K562 (cell line): ENCODE measurements at regions not wholly inside any gene's neighbourhood (a gene's known extent, or its start where the extent isn't known, plus 50 kb on each side); places are given as distances from the start of the nearest gene placed in this dataset.
A peak's percentile ranks its signal among the peaks of the same experiment; 100 is the strongest.
"Not testable (repeated sequence)": the region's sequence is repeated elsewhere in the genome, so short reads cannot be mapped to it uniquely, and the experiment has no call there.

Source experiments
- ATAC-seq: fragments of 200-7000 bp; cut with Tn5 transposase; 3 replicates; pipeline ENCODE4 v1.9.1; 2020; ENCODE audit warnings: moderate library complexity
- BruUV-seq: library from RNA; stranded (reverse); fragments of 400-500 nt; replicated peaks from 2 replicates; lab custom pipeline; 2021; lab: Mats Ljungman, UMichigan
- CTCF ChIA-PET: fragments of 300-600 bp; formaldehyde crosslinking; extraction: SDS; loops from one replicate; lab custom pipeline; 2021; ENCODE audit warnings: low intra/inter-chr PET ratio; lab: Yijun Ruan, JAX
- POLR2A ChIA-PET: fragments of 300-600, 350-650 bp; sonication (Branson Sonifier 250); formaldehyde crosslinking; extraction: SDS; loops from one replicate; lab custom pipeline; 2021; ENCODE audit warnings: antibody characterized with exemption, inconsistent platforms; lab: Yijun Ruan, JAX
- DNase-seq, 4 experiments: peaks; one replicate each; pipeline versions ENCODE4 v3.0.0 to v3.0.0-alpha.2; 2011 to 2018; ENCODE audit warnings: low spot score in 3 of 4, mixed read lengths in 3 of 4; ENCODE audit errors: extremely low read depth in 1 of 4
- FAIRE-seq: peaks from 2 replicates; lab custom pipeline; 2011; peaks lifted over from hg19 to GRCh38; lab: Jason Lieb, UNC
- H2AFZ ChIP-seq: 2 replicates; pipeline ENCODE4 v1.6.0; 2011; ENCODE audit warnings: low read depth, low read length, control low read depth, inconsistent platforms
- H3K27ac ChIP-seq: fragments of 200-600 bp; 3 replicates; pipeline ENCODE4 v1.8.0; 2011; ENCODE audit warnings: low read depth, mild to moderate bottlenecking, control low read depth, inconsistent platforms, low read length, moderate library complexity, mixed read lengths; ENCODE audit errors: extremely low read depth
- H3K27me3 ChIP-seq, 2 experiments: fragments of 300-600 bp in 1 of 2; 2 replicates in 1 of 2; 3 replicates in 1 of 2; pipeline versions ENCODE4 v1.6.0 to v1.8.0; 2011; ENCODE audit warnings: inconsistent platforms in 2 of 2, low read length in 2 of 2, mild to moderate bottlenecking in 1 of 2, mixed read lengths in 1 of 2, moderate library complexity in 1 of 2; ENCODE audit not compliant: control insufficient read depth in 2 of 2, insufficient read depth in 2 of 2
- H3K36me3 ChIP-seq: fragments of 300-600 bp; 3 replicates; pipeline ENCODE4 v1.8.0; 2011; ENCODE audit warnings: mild to moderate bottlenecking, low read length, inconsistent platforms; ENCODE audit not compliant: control insufficient read depth, insufficient read depth
- H3K4me1 ChIP-seq, 2 experiments: fragments of 200-600 bp in 1 of 2; replicated peaks in 1 of 2; 2 replicates in 1 of 2; 3 replicates in 1 of 2; pipeline versions ENCODE4 v1.5.1 to v1.8.0; 2011; ENCODE audit warnings: inconsistent platforms in 2 of 2, low read length in 2 of 2, mild to moderate bottlenecking in 1 of 2, mixed read lengths in 1 of 2, moderate library complexity in 1 of 2; ENCODE audit not compliant: control insufficient read depth in 2 of 2, insufficient read depth in 2 of 2
- H3K4me2 ChIP-seq: 2 replicates; pipeline ENCODE4 v1.6.1; 2011; ENCODE audit warnings: low read length, control low read depth, inconsistent platforms, mixed read lengths; ENCODE audit not compliant: insufficient read depth
- H3K4me3 ChIP-seq: fragments of 200-600 bp; sonication (generic), shearing (Covaris generic); 2 replicates; pipeline ENCODE4 v1.5.1; 2016; ENCODE audit warnings: control low read depth, inconsistent platforms
- H3K79me2 ChIP-seq: fragments of 200-600 bp; 3 replicates; pipeline ENCODE4 v1.8.0; 2011; ENCODE audit warnings: low read length, inconsistent platforms; ENCODE audit not compliant: control insufficient read depth, insufficient read depth
- H3K9ac ChIP-seq, 2 experiments: 2 replicates each; pipeline versions ENCODE4 v1.6.0 to v1.6.1; 2011; ENCODE audit warnings: low read depth in 2 of 2, low read length in 2 of 2, control low read depth in 1 of 2, inconsistent platforms in 1 of 2, mild to moderate bottlenecking in 1 of 2, mixed read lengths in 1 of 2; ENCODE audit not compliant: insufficient read depth in 1 of 2
- H3K9me1 ChIP-seq: one replicate; pipeline ENCODE4 v1.6.0; 2011; ENCODE audit warnings: inconsistent platforms, mild to moderate bottlenecking, low read length, moderate library complexity; ENCODE audit not compliant: control insufficient read depth, insufficient read depth
- H3K9me3 ChIP-seq: replicated peaks from 2 replicates; pipeline ENCODE4 v1.5.1; 2011; ENCODE audit warnings: low read depth, low read length, inconsistent platforms; ENCODE audit not compliant: control insufficient read depth, insufficient read depth
- H4K20me1 ChIP-seq: replicated peaks from 2 replicates; pipeline ENCODE4 v1.6.1; 2011; ENCODE audit warnings: low read length, inconsistent platforms, mixed read lengths; ENCODE audit not compliant: control insufficient read depth, insufficient read depth
- ZNF766 ChIP-seq: fragments of 200-800 bp; sonication (Bioruptor generic); conservative IDR thresholded peaks from 2 replicates; pipeline ENCODE4 v1.6.1; 2016; ENCODE audit warnings: missing genetic modification characterization, missing compliant biosample characterization
- WGBS: fragments of 100-300 bp; shearing (Covaris generic); methylation state at CpG from one replicate; pipeline ENCODE4 v1.1.6; 2016; ENCODE audit warnings: low coverage, mixed read lengths; ENCODE audit not compliant: insufficient coverage; ENCODE audit errors: missing lambda C conversion rate; 5-methylcytosine and 5-hydroxymethylcytosine counted together
- in situ Hi-C: fragments of 300-500 bp; cut with MboI; formaldehyde crosslinking; loops from 4 replicates; pipeline ENCODE4 v1.15.0; 2018; ENCODE audit warnings: inconsistent platforms, mixed read lengths
- intact Hi-C: fragments of 100-400 bp; cut with micrococcal nuclease; formaldehyde crosslinking; loops from 2 replicates; pipeline ENCODE4 v1.14.2; 2022
- TF ChIP-seq, protein P1 (sequence below): fragments of 450-650 bp; IDR thresholded peaks from 2 replicates; pipeline ENCODE4 v1.6.1; 2018; ENCODE audit not compliant: partially characterized antibody

DNA sequence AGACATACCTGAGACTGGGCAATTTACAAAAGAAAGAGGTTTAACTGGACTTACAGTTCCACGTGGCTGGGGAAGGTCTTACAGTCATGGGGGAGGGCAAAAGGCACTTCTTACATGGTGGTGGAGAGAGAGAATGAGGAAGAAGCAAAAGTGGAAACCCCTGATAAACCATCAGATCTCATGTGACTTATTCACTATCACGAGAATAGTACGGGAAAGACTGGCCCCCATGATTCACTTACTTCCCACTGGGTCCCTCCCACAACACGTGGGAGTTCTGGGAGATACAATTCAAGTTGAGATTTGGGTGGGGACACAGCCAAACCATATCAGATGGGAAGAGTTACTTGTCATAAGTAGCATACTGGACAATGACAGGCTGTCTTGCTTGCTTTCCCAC is 62.6 kb upstream of the ZNG1B start:
- intact Hi-C loops, H4K20me1 ChIP-seq, H3K27ac ChIP-seq, H3K36me3 ChIP-seq, CTCF ChIA-PET, H3K9me3 ChIP-seq, H3K9ac ChIP-seq, DNase-seq, H3K4me3 ChIP-seq, H3K27me3 ChIP-seq, H3K4me2 ChIP-seq, H3K4me1 ChIP-seq, H3K9me1 ChIP-seq, H3K79me2 ChIP-seq, H2AFZ ChIP-seq, BruUV-seq, ATAC-seq, POLR2A ChIA-PET, FAIRE-seq: not testable (repeated sequence)
- in situ Hi-C loops: loop anchor here (5.0 kb wide), 2 partner anchors 168 to 238 kb away; no protein-coding TSS in a partner anchor
- TF ChIP-seq ZNF766 (CRISPR knock-in tag): 0 out of 2 replicates have a peak, but pooled peaks have one; percentile 33
- WGBS: 0% methylated on average over 4 of the region's 4 CpGs

DNA sequence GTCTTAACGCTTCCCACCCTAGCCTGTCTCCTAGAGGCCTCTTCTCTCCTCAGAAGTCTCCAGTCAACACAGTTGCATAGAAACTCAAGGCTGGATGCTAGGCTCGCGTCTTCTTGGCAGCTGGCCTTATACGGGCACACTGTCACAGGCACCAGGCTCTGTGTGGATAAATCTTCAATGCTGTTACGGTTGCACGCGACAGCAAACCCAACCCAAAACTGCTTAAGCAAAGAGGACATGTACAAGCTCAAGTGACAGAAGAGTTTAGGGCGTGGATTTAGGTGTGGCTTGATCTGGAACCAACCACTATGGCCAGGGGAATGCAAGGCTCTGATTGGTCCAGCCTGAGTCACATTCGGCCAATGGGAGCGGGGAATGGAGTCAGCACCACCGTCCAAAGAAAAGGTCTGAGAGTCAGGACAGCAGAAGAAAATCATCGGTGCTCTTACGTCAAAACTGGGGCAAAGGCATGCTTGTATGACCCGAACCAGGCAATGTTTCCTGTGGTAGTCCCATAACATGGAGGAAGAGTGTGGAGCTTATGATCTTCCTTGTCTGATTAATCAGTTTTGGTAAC is 65.1 kb upstream of the ZNG1B start:
- H2AFZ ChIP-seq: peak overlapping the region; percentile 74; the same call in 1 of the 2 replicates
- H3K4me3 ChIP-seq, H4K20me1 ChIP-seq, intact Hi-C loops, H3K79me2 ChIP-seq, POLR2A ChIA-PET, H3K27ac ChIP-seq, H3K9ac ChIP-seq, BruUV-seq, H3K27me3 ChIP-seq: not testable (repeated sequence)
- FAIRE-seq: peak; percentile 78
- ATAC-seq: peak; percentile 97
- peak overlapping the region; percentile 29; the same call in 1 of the 2 replicates for H3K4me2 ChIP-seq
- peak; percentile 46 to 69 (median 64) for DNase-seq
- in situ Hi-C loops: loop anchor here (5.0 kb wide), 2 partner anchors 165 to 235 kb away; no protein-coding TSS in a partner anchor
- WGBS: 4% methylated on average over 14 of the region's 14 CpGs
- TF ChIP-seq, protein P1, sequence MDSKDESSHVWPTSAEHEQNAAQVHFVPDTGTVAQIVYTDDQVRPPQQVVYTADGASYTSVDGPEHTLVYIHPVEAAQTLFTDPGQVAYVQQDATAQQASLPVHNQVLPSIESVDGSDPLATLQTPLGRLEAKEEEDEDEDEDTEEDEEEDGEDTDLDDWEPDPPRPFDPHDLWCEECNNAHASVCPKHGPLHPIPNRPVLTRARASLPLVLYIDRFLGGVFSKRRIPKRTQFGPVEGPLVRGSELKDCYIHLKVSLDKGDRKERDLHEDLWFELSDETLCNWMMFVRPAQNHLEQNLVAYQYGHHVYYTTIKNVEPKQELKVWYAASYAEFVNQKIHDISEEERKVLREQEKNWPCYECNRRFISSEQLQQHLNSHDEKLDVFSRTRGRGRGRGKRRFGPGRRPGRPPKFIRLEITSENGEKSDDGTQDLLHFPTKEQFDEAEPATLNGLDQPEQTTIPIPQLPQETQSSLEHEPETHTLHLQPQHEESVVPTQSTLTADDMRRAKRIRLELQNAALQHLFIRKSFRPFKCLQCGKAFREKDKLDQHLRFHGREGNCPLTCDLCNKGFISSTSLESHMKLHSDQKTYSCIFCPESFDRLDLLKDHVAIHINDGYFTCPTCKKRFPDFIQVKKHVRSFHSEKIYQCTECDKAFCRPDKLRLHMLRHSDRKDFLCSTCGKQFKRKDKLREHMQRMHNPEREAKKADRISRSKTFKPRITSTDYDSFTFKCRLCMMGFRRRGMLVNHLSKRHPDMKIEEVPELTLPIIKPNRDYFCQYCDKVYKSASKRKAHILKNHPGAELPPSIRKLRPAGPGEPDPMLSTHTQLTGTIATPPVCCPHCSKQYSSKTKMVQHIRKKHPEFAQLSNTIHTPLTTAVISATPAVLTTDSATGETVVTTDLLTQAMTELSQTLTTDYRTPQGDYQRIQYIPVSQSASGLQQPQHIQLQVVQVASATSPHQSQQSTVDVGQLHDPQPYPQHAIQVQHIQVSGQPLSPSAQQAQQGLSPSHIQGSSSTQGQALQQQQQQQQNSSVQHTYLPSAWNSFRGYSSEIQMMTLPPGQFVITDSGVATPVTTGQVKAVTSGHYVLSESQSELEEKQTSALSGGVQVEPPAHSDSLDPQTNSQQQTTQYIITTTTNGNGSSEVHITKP: peak; percentile 26
- TF ChIP-seq, all 486 proteins: peak for 1; not testable (repeated sequence) for 485
- H3K9me3 ChIP-seq, CTCF ChIA-PET, H3K36me3 ChIP-seq, H3K9me1 ChIP-seq, H3K4me1 ChIP-seq: not testable (repeated sequence)
